ENCODE measurements at regions not wholly inside any gene's neighbourhood (a gene's known extent, or its start where the extent isn't known, plus 50 kb on each side); places are given as distances from the start of the nearest gene placed in this dataset.

DNA sequence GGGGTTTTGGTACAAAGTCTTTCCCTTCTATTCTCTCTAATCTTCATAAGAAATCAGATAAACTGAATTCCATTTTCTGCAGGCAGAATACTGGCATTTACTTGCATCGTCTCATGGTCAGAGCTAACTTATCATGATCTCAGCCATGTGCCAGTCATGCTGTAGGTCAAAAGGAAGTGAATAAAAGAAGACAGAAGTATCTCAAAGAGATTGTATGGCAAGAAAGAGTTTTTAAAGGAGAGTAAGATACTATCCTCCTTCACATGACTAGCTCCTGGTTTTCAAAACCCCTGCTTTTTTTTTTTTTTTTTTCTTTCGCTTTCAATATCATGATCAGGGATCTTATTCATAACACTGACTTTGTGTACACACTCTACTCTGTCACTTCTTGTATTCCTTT is 398.3 kb downstream of the C6orf118 start:
- ATAC-seq (peak; percentile 45), DNase-seq (no peak)
- Histone ChIP-seq H3K9me3 (no peaks in the 10 kb centered on the region), H3K27ac (no peak overlapping the region), H3K36me3 (no peaks in the 10 kb centered on the region), H3K4me3 (no peak overlapping the region), H3K4me1 (no peaks in the 10 kb centered on the region), H3K27me3 (no peaks in the 10 kb centered on the region)
- intact Hi-C loops (cut with DNase I) = no loop called here
- TF ChIP-seq, protein P1, sequence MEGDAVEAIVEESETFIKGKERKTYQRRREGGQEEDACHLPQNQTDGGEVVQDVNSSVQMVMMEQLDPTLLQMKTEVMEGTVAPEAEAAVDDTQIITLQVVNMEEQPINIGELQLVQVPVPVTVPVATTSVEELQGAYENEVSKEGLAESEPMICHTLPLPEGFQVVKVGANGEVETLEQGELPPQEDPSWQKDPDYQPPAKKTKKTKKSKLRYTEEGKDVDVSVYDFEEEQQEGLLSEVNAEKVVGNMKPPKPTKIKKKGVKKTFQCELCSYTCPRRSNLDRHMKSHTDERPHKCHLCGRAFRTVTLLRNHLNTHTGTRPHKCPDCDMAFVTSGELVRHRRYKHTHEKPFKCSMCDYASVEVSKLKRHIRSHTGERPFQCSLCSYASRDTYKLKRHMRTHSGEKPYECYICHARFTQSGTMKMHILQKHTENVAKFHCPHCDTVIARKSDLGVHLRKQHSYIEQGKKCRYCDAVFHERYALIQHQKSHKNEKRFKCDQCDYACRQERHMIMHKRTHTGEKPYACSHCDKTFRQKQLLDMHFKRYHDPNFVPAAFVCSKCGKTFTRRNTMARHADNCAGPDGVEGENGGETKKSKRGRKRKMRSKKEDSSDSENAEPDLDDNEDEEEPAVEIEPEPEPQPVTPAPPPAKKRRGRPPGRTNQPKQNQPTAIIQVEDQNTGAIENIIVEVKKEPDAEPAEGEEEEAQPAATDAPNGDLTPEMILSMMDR (IDR thresholded peaks at IDR 0.05) = no peak

DNA sequence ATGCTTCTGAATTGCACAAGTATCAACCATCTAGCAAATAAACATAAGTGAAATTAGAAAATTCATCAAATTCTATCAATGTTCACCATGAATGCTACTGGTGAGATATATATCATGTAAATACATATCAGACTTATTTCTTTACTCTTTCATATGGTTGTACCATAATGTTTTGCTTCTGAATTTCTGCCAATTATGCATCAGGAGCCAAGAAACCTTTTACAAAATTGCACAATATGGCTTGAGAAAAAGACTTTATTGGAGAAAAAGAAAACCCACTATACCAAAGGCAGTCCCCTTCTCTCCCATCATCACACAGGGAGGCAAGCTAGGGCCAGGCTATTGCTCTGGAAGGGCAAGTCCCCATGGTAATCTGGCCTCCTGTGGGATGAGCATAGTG is 402.6 kb downstream of the C6orf118 start:
- DNase-seq (no peak), ATAC-seq (no peak)
- Histone ChIP-seq H3K4me1 (no peaks in the 10 kb centered on the region), H3K9me3 (no peaks in the 10 kb centered on the region), H3K27me3 (no peaks in the 10 kb centered on the region), H3K36me3 (no peaks in the 10 kb centered on the region), H3K4me3 (no peak overlapping the region), H3K27ac (no peak overlapping the region)
- intact Hi-C loops (cut with DNase I) = no loop called here
- TF ChIP-seq, protein P1 (IDR thresholded peaks at IDR 0.05) = no peak

DNA sequence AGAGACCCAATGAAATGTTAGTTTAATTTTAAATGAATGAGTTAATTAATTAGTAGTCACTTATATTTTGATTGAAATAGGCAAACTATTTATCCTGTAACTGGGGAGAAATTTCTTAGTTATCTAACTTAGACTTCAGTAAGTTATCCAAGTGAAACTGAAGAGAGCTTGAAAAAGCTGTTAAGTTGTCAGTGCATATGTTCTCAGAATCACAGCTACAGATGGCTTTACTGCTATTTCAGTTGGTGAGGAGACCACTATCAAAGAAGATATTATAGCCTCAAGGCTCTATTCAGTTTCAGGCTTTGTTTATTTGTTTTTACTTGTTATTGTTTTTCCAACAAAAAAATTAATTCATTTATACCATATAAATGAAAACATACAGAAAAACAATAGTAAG is 404.1 kb downstream of the C6orf118 start:
- DNase-seq = no peak
- Histone ChIP-seq H3K36me3 (no peaks in the 10 kb centered on the region), H3K27ac (no peak overlapping the region), H3K9me3 (no peaks in the 10 kb centered on the region), H3K4me1 (no peaks in the 10 kb centered on the region), H3K27me3 (no peaks in the 10 kb centered on the region), H3K4me3 (no peak overlapping the region)
- no peak for ATAC-seq
- intact Hi-C loops (cut with DNase I) = no loop called here
- TF ChIP-seq, protein P1 (IDR thresholded peaks at IDR 0.05) = no peak

DNA sequence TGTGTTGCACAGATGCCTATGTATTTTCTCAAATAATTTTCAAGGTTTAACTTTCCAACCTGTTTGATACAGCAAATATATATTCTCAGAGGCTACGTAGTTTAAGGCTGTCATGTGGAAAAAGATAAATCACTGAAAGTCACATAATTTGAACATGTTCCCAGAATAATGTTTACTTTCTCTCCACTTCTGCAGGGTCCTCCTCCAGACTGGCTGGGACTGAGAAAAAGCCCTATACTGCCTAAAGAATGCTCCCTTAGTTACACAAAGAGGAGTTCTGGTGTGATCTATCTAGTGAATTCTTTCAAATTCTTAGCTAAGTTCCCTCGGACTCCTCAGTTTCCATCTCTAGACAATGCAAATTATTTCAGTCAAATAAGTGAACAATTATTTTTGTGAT is 411.0 kb downstream of the C6orf118 start:
- Histone ChIP-seq H3K4me1 (no peaks in the 10 kb centered on the region), H3K36me3 (no peaks in the 10 kb centered on the region), H3K4me3 (no peak overlapping the region), H3K27me3 (no peaks in the 10 kb centered on the region), H3K27ac (no peak overlapping the region), H3K9me3 (peaks cover 0 to 4% of the 10 kb centered on the region in 2 donors)
- ATAC-seq = peak; percentile 38
- TF ChIP-seq, protein P1 (IDR thresholded peaks at IDR 0.05) = no peak
- DNase-seq = no peak
- intact Hi-C loops (cut with DNase I) = no loop called here

GRCh38 chr6:164897523-164898235 is 411.7 kb downstream of the C6orf118 start:
- intact Hi-C loops (cut with DNase I) = no loop called here
- Histone ChIP-seq H3K27ac (no peak overlapping the region), H3K27me3 (no peaks in the 10 kb centered on the region), H3K4me1 (no peaks in the 10 kb centered on the region), H3K4me3 (no peak overlapping the region), H3K36me3 (no peaks in the 10 kb centered on the region), H3K9me3 (peaks cover 0 to 4% of the 10 kb centered on the region in 2 donors)
- peak in 2 of 4 donors; percentile 26 to 47 for DNase-seq
- peak; percentile 80 for ATAC-seq
- TF ChIP-seq, protein P1 (IDR thresholded peaks at IDR 0.05) = no peak
